SK-N-SH (cell line): ENCODE measurements at regions not wholly inside any gene's neighbourhood (a gene's known extent, or its start where the extent isn't known, plus 50 kb on each side); places are given as distances from the start of the nearest gene placed in this dataset.
A peak's percentile ranks its signal among the peaks of the same experiment; 100 is the strongest.

Experiments used
- CTCF ChIA-PET: fragments of 300-600, 350-600 bp; formaldehyde crosslinking; extraction: SDS; loops from one replicate; lab custom pipeline; 2021; lab: Yijun Ruan, JAX
- POLR2A ChIA-PET: fragments of 350-600 bp; sonication (Branson Sonifier 250); formaldehyde crosslinking; extraction: SDS; loops from one replicate; lab custom pipeline; 2020; ENCODE audit warnings: antibody characterized with exemption, inconsistent platforms; lab: Yijun Ruan, JAX
- DNase-seq: peaks from one replicate; pipeline ENCODE4 v3.0.0; 2012
- H2AFZ ChIP-seq: fragments of 200-600 bp; sonication (generic); 2 replicates; pipeline ENCODE4 v1.8.1; 2016; ENCODE audit warnings: antibody characterized with exemption, mild to moderate bottlenecking, low read depth
- H3F3A ChIP-seq: fragments of 200-600 bp; sonication (generic); replicated peaks from 2 replicates; pipeline ENCODE3; 2016; ENCODE audit warnings: antibody characterized with exemption, mild to moderate bottlenecking; ENCODE audit not compliant: insufficient read depth
- H3K27ac ChIP-seq, 2 experiments: fragments of 200-500 bp in 1 of 2; fragments of 200-600 bp in 1 of 2; sonication (Bioruptor generic) in 1 of 2; sonication (generic), shearing (Covaris generic) in 1 of 2; 2 replicates each; pipeline versions ENCODE4 v1.5.1 to v1.6.1; 2014 to 2016; ENCODE audit warnings: low read depth in 2 of 2, inconsistent platforms in 1 of 2, low read length in 1 of 2, mild to moderate bottlenecking in 1 of 2, mixed read lengths in 1 of 2
- H3K27me3 ChIP-seq: fragments of 200-600 bp; sonication (generic), shearing (Covaris generic); 2 replicates; pipeline ENCODE4 v1.6.1; 2016; ENCODE audit warnings: mixed run types; ENCODE audit not compliant: insufficient read depth
- H3K36me3 ChIP-seq, 2 experiments: fragments of 200-500 bp in 1 of 2; fragments of 200-600 bp in 1 of 2; sonication (Bioruptor generic) in 1 of 2; sonication (generic) in 1 of 2; replicated peaks in 1 of 2; 2 replicates each; pipeline versions ENCODE3 to v1.5.1; 2014 to 2016; ENCODE audit warnings: low read length in 1 of 2, mild to moderate bottlenecking in 1 of 2; ENCODE audit not compliant: insufficient read depth in 2 of 2, control insufficient read depth in 1 of 2
- H3K4me1 ChIP-seq, 2 experiments: fragments of 200-500 bp in 1 of 2; fragments of 200-600 bp in 1 of 2; sonication (Bioruptor generic) in 1 of 2; sonication (generic), shearing (Covaris generic) in 1 of 2; 2 replicates each; pipeline versions ENCODE4 v1.5.1 to v1.6.1; 2014 to 2016; ENCODE audit warnings: low read depth in 1 of 2, low read length in 1 of 2, mixed run types in 1 of 2; ENCODE audit not compliant: insufficient read depth in 2 of 2, control insufficient read depth in 1 of 2
- H3K4me2 ChIP-seq: fragments of 200-600 bp; sonication (generic), shearing (Covaris generic); 2 replicates; pipeline ENCODE4 v1.6.1; 2017; ENCODE audit warnings: mixed run types
- H3K4me3 ChIP-seq, 2 experiments: fragments of 200-500 bp in 1 of 2; fragments of 200-600 bp in 1 of 2; sonication (Bioruptor generic) in 1 of 2; sonication (generic), shearing (Covaris generic) in 1 of 2; 2 replicates each; pipeline versions ENCODE4 v1.5.1 to v1.8.1; 2014 to 2016; ENCODE audit warnings: low read depth in 2 of 2, inconsistent platforms in 1 of 2, low read length in 1 of 2, mild to moderate bottlenecking in 1 of 2, mixed read lengths in 1 of 2, moderate library complexity in 1 of 2
- H3K79me2 ChIP-seq: fragments of 200-600 bp; sonication (generic); 2 replicates; pipeline ENCODE4 v1.8.1; 2017; ENCODE audit warnings: mild to moderate bottlenecking; ENCODE audit not compliant: insufficient read depth
- H3K9ac ChIP-seq: fragments of 200-600 bp; sonication (generic); 2 replicates; pipeline ENCODE4 v1.6.1; 2017; ENCODE audit warnings: mixed run types
- H3K9me2 ChIP-seq: fragments of 200-600 bp; sonication (generic); 2 replicates; pipeline ENCODE4 v1.6.1; 2017; ENCODE audit warnings: mixed run types
- H3K9me3 ChIP-seq: fragments of 200-600 bp; sonication (generic); 2 replicates; pipeline ENCODE4 v1.6.1; 2017; ENCODE audit warnings: mixed run types, mild to moderate bottlenecking, moderate library complexity
- H4K20me1 ChIP-seq: fragments of 200-600 bp; sonication (generic); 2 replicates; pipeline ENCODE4 v1.6.1; 2017; ENCODE audit warnings: mild to moderate bottlenecking, mixed run types; ENCODE audit not compliant: insufficient read depth
- CHD2 ChIP-seq: fragments of 150-350 bp; IDR thresholded peaks from 2 replicates; pipeline ENCODE4 v1.6.1; 2018; ENCODE audit warnings: low read length; ENCODE audit not compliant: partially characterized antibody
- FOXM1 ChIP-seq: IDR thresholded peaks from 2 replicates; pipeline ENCODE4 v1.4.0; 2012; ENCODE audit warnings: low read depth, mild to moderate bottlenecking
- GATA2 ChIP-seq: sonication (generic); formaldehyde crosslinking; IDR thresholded peaks from 2 replicates; pipeline ENCODE4 v1.5.0; 2020; ENCODE audit warnings: mild to moderate bottlenecking, missing genetic modification reagents
- IRF3 ChIP-seq: fragments of 150-350 bp; IDR thresholded peaks from 2 replicates; pipeline ENCODE4 v1.6.1; 2016; ENCODE audit warnings: mild to moderate bottlenecking, low read depth, low read length
- SMC3 ChIP-seq: IDR thresholded peaks from 2 replicates; pipeline ENCODE4 v1.6.1; 2012; ENCODE audit warnings: low read depth, low read length, improper control_type of control experiment
- TCF12 ChIP-seq: IDR thresholded peaks from 2 replicates; pipeline ENCODE4 v1.4.0; 2012
- TEAD4 ChIP-seq: IDR thresholded peaks from 2 replicates; pipeline ENCODE4 v1.4.0; 2012; ENCODE audit warnings: mild to moderate bottlenecking, borderline replicate concordance; ENCODE audit not compliant: insufficient read depth
- WGBS: methylation state at CpG from one replicate; pipeline ENCODE4 v1.1.6; 2017; ENCODE audit warnings: low lambda C conversion rate; 5-methylcytosine and 5-hydroxymethylcytosine counted together
- TF ChIP-seq, protein P1 (sequence below): fragments of 200-600 bp; sonication (generic); IDR thresholded peaks from 2 replicates; pipeline ENCODE4 v1.6.1; 2017; ENCODE audit warnings: antibody characterized with exemption, mild to moderate bottlenecking, moderate library complexity
- TF ChIP-seq, protein P2 (sequence below): IDR thresholded peaks from 2 replicates; pipeline ENCODE4 v1.6.1; 2012; ENCODE audit warnings: mild to moderate bottlenecking, low read depth, low read length, moderate library complexity

DNA sequence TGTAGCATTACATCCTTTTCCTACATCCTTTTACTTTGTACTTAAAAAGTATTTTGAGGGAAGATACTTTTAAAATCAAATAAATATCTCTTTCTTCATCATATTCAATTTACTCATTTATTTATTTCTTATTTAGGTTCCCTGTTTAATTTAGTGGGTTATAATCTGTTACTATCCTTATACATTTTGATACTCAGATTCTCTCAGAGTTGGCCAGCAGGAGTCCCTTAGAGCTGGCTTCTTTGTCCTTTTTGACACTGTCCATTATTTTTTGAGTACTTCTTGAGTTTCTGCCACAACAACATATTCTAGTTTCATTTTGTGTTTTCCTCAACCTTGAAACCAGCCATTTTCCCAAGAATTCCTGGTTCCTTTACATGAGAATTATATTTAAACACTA lies 111.6 kb upstream of the DCBLD2 start:
- no peak for DNase-seq
- Histone ChIP-seq H3F3A (peaks cover 11% of the 10 kb centered on the region), H3K36me3 (no peaks in the 10 kb centered on the region), H3K4me1 (peaks cover 0 to 5% of the 10 kb centered on the region in 2 experiments; a peak in 2 of 4 replicates), H3K9ac (no peak overlapping the region), H3K27ac (peak overlapping the region in 1 of 2 experiments; percentile 16; a peak in 1 of 4 replicates), H4K20me1 (no peaks in the 10 kb centered on the region), H3K9me3 (no peaks in the 10 kb centered on the region), H3K79me2 (no peaks in the 10 kb centered on the region), H3K27me3 (no peaks in the 10 kb centered on the region), H3K4me2 (no peak overlapping the region), H3K4me3 (no peak overlapping the region), H2AFZ (no peak overlapping the region), H3K9me2 (no peaks in the 10 kb centered on the region; the same call in 1 of the 2 replicates)
- TF ChIP-seq, protein P1, sequence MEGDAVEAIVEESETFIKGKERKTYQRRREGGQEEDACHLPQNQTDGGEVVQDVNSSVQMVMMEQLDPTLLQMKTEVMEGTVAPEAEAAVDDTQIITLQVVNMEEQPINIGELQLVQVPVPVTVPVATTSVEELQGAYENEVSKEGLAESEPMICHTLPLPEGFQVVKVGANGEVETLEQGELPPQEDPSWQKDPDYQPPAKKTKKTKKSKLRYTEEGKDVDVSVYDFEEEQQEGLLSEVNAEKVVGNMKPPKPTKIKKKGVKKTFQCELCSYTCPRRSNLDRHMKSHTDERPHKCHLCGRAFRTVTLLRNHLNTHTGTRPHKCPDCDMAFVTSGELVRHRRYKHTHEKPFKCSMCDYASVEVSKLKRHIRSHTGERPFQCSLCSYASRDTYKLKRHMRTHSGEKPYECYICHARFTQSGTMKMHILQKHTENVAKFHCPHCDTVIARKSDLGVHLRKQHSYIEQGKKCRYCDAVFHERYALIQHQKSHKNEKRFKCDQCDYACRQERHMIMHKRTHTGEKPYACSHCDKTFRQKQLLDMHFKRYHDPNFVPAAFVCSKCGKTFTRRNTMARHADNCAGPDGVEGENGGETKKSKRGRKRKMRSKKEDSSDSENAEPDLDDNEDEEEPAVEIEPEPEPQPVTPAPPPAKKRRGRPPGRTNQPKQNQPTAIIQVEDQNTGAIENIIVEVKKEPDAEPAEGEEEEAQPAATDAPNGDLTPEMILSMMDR, result peak; percentile 32; the same call in 1 of the 2 replicates
- TF ChIP-seq, protein P2, sequence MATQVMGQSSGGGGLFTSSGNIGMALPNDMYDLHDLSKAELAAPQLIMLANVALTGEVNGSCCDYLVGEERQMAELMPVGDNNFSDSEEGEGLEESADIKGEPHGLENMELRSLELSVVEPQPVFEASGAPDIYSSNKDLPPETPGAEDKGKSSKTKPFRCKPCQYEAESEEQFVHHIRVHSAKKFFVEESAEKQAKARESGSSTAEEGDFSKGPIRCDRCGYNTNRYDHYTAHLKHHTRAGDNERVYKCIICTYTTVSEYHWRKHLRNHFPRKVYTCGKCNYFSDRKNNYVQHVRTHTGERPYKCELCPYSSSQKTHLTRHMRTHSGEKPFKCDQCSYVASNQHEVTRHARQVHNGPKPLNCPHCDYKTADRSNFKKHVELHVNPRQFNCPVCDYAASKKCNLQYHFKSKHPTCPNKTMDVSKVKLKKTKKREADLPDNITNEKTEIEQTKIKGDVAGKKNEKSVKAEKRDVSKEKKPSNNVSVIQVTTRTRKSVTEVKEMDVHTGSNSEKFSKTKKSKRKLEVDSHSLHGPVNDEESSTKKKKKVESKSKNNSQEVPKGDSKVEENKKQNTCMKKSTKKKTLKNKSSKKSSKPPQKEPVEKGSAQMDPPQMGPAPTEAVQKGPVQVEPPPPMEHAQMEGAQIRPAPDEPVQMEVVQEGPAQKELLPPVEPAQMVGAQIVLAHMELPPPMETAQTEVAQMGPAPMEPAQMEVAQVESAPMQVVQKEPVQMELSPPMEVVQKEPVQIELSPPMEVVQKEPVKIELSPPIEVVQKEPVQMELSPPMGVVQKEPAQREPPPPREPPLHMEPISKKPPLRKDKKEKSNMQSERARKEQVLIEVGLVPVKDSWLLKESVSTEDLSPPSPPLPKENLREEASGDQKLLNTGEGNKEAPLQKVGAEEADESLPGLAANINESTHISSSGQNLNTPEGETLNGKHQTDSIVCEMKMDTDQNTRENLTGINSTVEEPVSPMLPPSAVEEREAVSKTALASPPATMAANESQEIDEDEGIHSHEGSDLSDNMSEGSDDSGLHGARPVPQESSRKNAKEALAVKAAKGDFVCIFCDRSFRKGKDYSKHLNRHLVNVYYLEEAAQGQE, result no peak
- POLR2A ChIA-PET, result no interaction called here
- CTCF ChIA-PET, result interaction anchor here (2.2 to 2.7 kb wide), 2 partner anchors 10 to 159 kb away, joined by 10 to 14 read pairs; no protein-coding TSS in a partner anchor

DNA sequence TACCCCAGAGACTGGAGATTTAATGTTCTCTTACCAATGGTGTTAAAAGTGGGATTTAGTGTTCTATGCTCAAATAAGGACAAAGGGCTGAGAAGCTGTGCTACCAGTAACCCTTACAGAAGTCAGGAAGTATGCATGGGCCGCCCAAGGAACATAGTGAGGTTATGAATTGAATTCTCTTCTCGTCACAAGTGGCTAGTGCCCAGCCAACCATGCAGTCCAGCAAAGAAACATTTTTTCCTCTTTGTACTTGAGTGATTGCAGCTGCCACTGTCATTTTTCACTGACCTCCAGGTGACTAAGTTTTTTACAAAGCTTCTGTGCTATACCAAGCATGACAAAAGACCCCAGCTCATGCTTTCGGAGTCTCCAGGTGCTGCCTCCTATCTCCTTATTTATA lies 110.6 kb upstream of the DCBLD2 start:
- no peaks in the 10 kb centered on the region; the same call in 1 of the 2 replicates for H3K9me2 ChIP-seq
- H3K27ac ChIP-seq, result peak overlapping the region in 1 of 2 experiments; percentile 36; a peak in 1 of 4 replicates
- H2AFZ ChIP-seq, result no peak overlapping the region
- TF ChIP-seq TEAD4 (no peak), IRF3 (no peak), SMC3 (no peak), FOXM1 (no peak), CHD2 (no peak), TCF12 (no peak), GATA2 (CRISPR knock-in tag) (no peak)
- ChIA-PET POLR2A (no interaction called here), CTCF (interaction anchor here (1.0 to 2.7 kb wide), 3 partner anchors 11 to 161 kb away, joined by 3 to 10 read pairs (median 5); no protein-coding TSS in a partner anchor)
- no peak overlapping the region for H3K9ac ChIP-seq
- H4K20me1 ChIP-seq, result no peaks in the 10 kb centered on the region
- H3F3A ChIP-seq, result peaks cover 11% of the 10 kb centered on the region
- H3K79me2 ChIP-seq, result no peaks in the 10 kb centered on the region
- DNase-seq, result no peak
- H3K4me2 ChIP-seq, result no peak overlapping the region
- H3K27me3 ChIP-seq, result no peaks in the 10 kb centered on the region
- no peaks in the 10 kb centered on the region for H3K36me3 ChIP-seq
- H3K9me3 ChIP-seq, result no peaks in the 10 kb centered on the region
- H3K4me1 ChIP-seq, result peaks cover 0 to 5% of the 10 kb centered on the region in 2 experiments; a peak in 2 of 4 replicates
- WGBS, result 52% methylated on average over 3 of the region's 3 CpGs
- H3K4me3 ChIP-seq, result no peak overlapping the region
